ENCODE measurements at regions not wholly inside any gene's neighbourhood (a gene's known extent, or its start where the extent isn't known, plus 50 kb on each side); places are given as distances from the start of the nearest gene placed in this dataset.

- TF ChIP-seq CTCF (IDR thresholded peaks at IDR 0.05; ENCODE audit: control extremely low read depth in 1 of 3, insufficient read depth in 1 of 3, low read depth in 1 of 3, low read length in 3 of 3) = no peak
- no peak for TF ChIP-seq POLR2A (IDR thresholded peaks at IDR 0.05; ENCODE audit: control extremely low read depth in 1 of 2, low read depth in 2 of 2, low read length in 2 of 2)
- TF ChIP-seq POLR2AphosphoS5 (IDR thresholded peaks at IDR 0.05; ENCODE audit: low read depth, low read length) = no peak
- TF ChIP-seq TAF1 (IDR thresholded peaks at IDR 0.05; ENCODE audit: low read depth, low read length) = no peak
- no peak for TF ChIP-seq GTF2F1 (IDR thresholded peaks at IDR 0.05; ENCODE audit: borderline replicate concordance, low read depth, low read length)
- no peak for TF ChIP-seq EGR1 (IDR thresholded peaks at IDR 0.05; ENCODE audit: borderline replicate concordance, low read depth, low read length)
- no peak for TF ChIP-seq EP300 (IDR thresholded peaks at IDR 0.05; ENCODE audit: borderline replicate concordance in 1 of 2, low read depth in 2 of 2, low read length in 2 of 2)
- no peak for TF ChIP-seq PHF8 (conservative IDR thresholded peaks at IDR 0.05; ENCODE audit: low read depth, low read length)
- no peak for TF ChIP-seq BACH1 (IDR thresholded peaks at IDR 0.05; ENCODE audit: low read length)
- no peak for TF ChIP-seq EZH2 (IDR thresholded peaks at IDR 0.05; ENCODE audit: low read depth, low read length, severe bottlenecking)
- TF ChIP-seq SAP30 (IDR thresholded peaks at IDR 0.05; ENCODE audit: insufficient read depth, insufficient replicate concordance, low read length) = no peak
Observed at GRCh38 chr2:59181347-59181746, 940.2 kb upstream of the FANCL start.
